Adrenal gland (tissue), 9 donors: ENCODE measurements at regions not wholly inside any gene's neighbourhood (a gene's known extent, or its start where the extent isn't known, plus 50 kb on each side); places are given as distances from the start of the nearest gene placed in this dataset.

Source experiments
- DNase-seq, 7 donors: peaks; one replicate each; pipeline ENCODE4 v3.0.0-alpha.2; 2019 to 2020
- H3K27ac ChIP-seq, 5 donors: fragments of 200-600 bp; sonication (generic) in 4 of 5; 1 replicate in 3 of 5; 2 replicates in 2 of 5; pipeline versions ENCODE4 v1.5.1 to v1.8.0; 2016 to 2020; ENCODE audit warnings: mild to moderate bottlenecking in 1 of 5
- H3K27me3 ChIP-seq: fragments of 200-600 bp; 2 replicates; pipeline ENCODE4 v1.8.0; 2021
- H3K36me3 ChIP-seq, 2 donors: fragments of 200-600 bp; replicated peaks in 1 of 2; 1 replicate in 1 of 2; 2 replicates in 1 of 2; pipeline versions ENCODE4 v1.5.1 to v1.8.0; 2018 to 2022
- H3K4me1 ChIP-seq, 2 donors: fragments of 200-600 bp; replicated peaks in 1 of 2; 1 replicate in 1 of 2; 2 replicates in 1 of 2; pipeline versions ENCODE4 v1.5.1 to v1.8.0; 2018 to 2021
- H3K4me3 ChIP-seq, 4 donors: fragments of 200-600 bp; sonication (generic) in 3 of 4; one replicate each; pipeline ENCODE4 v1.5.1; 2016 to 2018
- H3K9me3 ChIP-seq, 3 donors: fragments of 200-600 bp; sonication (generic) in 1 of 3; replicated peaks in 1 of 3; 1 replicate in 2 of 3; 2 replicates in 1 of 3; pipeline versions ENCODE4 v1.5.1 to v1.8.0; 2016 to 2021
- POLR2A ChIP-seq, 2 donors: fragments of 450-650 bp; IDR thresholded peaks; one replicate each; pipeline ENCODE4 v1.6.1; 2017; ENCODE audit warnings: antibody characterized with exemption in 2 of 2, mild to moderate bottlenecking in 2 of 2, moderate library complexity in 1 of 2
- WGBS, 4 donors: extraction: QIAGEN DNeasy Blood & Tissue Kit in 2 of 4; methylation state at CpG; one replicate each; pipeline versions ENCODE4 v1.1.5 to v1.1.7; 2013 to 2017; 5-methylcytosine and 5-hydroxymethylcytosine counted together
- intact Hi-C, 2 donors: fragments of 100-400 bp; cut with DNase I; formaldehyde crosslinking; loops; one replicate each; pipeline versions ENCODE4 v1.14.1 to v1.15.0; 2022 to 2023
- TF ChIP-seq, protein P1 (sequence below), 6 experiments: fragments of 450-650 bp in 4 of 6; fragments of 200-600 bp in 2 of 6; sonication (generic) in 1 of 6; IDR thresholded peaks; 1 replicate in 5 of 6; 2 replicates in 1 of 6; pipeline versions ENCODE4 v1.5.1 to v1.8.0; 2016 to 2021; ENCODE audit warnings: antibody characterized with exemption in 6 of 6, mild to moderate bottlenecking in 2 of 6, moderate library complexity in 1 of 6
- donor health status: healthy with polysubstance abuse.
- donor health status: Bipolar disorder and iron deficiency.
- donor health status: DM: yes; HTN: yes; CAD: no.
- donor health status: DM: no; HTN: no; CAD: no.
- donor health status: DM: no; HTN: no; CAD: no.

DNA sequence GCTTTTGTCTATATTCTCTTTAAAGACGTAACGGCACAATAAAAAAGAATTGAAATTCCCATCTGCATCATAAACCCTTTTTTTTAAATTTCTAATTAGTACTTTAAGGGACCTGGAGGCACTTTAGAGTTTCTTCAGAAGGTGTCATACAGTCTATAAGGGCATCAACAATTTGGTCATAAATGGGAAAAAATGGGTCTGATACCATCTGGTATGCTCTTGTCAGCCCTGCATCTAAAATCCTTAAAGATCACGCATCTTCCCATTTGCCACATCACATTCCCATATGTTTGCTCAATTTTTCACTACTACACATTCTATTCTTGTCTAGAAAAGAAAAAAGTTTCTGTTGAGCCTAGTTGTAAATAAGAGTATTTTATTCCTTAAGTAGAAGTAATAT, 53.8 kb downstream of the COX7C start:
- no peak for TF ChIP-seq POLR2A (IDR thresholded peaks at IDR 0.05)
- TF ChIP-seq, protein P1, sequence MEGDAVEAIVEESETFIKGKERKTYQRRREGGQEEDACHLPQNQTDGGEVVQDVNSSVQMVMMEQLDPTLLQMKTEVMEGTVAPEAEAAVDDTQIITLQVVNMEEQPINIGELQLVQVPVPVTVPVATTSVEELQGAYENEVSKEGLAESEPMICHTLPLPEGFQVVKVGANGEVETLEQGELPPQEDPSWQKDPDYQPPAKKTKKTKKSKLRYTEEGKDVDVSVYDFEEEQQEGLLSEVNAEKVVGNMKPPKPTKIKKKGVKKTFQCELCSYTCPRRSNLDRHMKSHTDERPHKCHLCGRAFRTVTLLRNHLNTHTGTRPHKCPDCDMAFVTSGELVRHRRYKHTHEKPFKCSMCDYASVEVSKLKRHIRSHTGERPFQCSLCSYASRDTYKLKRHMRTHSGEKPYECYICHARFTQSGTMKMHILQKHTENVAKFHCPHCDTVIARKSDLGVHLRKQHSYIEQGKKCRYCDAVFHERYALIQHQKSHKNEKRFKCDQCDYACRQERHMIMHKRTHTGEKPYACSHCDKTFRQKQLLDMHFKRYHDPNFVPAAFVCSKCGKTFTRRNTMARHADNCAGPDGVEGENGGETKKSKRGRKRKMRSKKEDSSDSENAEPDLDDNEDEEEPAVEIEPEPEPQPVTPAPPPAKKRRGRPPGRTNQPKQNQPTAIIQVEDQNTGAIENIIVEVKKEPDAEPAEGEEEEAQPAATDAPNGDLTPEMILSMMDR (IDR thresholded peaks at IDR 0.05), result no peak
- Histone ChIP-seq H3K4me3 (no peak overlapping the region), H3K36me3 (no peaks in the 10 kb centered on the region), H3K27ac (no peak overlapping the region), H3K27me3 (no peaks in the 10 kb centered on the region), H3K4me1 (no peaks in the 10 kb centered on the region), H3K9me3 (no peaks in the 10 kb centered on the region)
- DNase-seq, result no peak
- 88 to 97% (median 92%) methylated on average over 3 of the region's 3 CpGs for WGBS, 4 donors
- intact Hi-C loops, result no loop called here

DNA sequence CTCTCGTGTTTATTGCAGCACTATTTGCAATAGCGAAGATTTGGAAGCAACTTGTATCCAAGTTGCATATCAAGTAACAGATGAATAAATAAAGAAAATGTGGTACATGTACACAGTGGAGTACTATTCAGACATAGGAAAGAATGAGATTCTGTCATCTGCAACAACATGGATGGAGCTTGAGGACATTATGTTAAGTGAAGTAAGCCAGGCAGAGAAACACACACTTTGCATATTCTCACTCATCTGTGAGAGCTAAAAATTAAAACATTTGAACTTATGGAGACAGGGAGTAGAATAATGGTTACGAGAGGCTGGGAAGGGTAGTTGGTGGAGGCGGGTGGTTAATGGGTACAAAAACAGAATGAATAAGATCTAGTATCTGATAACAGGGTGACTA, 56.3 kb downstream of the COX7C start:
- Histone ChIP-seq H3K36me3 (no peaks in the 10 kb centered on the region), H3K27me3 (no peaks in the 10 kb centered on the region), H3K4me3 (no peak overlapping the region), H3K9me3 (no peaks in the 10 kb centered on the region), H3K4me1 (no peaks in the 10 kb centered on the region), H3K27ac (no peak overlapping the region)
- TF ChIP-seq, protein P1 (IDR thresholded peaks at IDR 0.05), result no peak
- TF ChIP-seq POLR2A (IDR thresholded peaks at IDR 0.05), result no peak
- WGBS, 4 donors, result 75 to 87% (median 84%) methylated on average over 4 of the region's 4 CpGs
- intact Hi-C loops, result no loop called here
- DNase-seq, result no peak

DNA sequence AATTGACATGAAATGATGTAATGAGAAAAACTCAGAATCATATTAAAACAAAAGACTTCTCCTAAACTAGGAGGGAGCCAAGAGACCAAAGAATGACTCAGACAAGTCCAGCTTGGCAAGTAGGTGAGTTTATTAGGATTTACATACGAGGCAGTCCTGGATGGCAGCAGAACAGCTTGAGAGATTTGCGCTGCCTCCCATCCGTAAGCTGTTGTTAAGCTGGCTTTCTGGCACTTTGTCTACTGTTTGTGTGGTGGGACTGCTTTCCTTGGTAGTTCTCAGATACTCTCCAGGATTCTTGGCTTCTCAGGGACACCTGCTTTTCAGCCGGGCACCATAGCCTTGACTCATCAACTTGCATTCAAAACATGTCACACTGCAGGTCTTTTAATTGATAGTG, 57.6 kb downstream of the COX7C start:
- no peak overlapping the region for H3K27ac ChIP-seq
- no peaks in the 10 kb centered on the region for H3K36me3 ChIP-seq
- no peak for DNase-seq
- H3K4me3 ChIP-seq, result no peak overlapping the region
- WGBS, 4 donors, result 57 to 68% (median 66%) methylated on average over 4 of the region's 4 CpGs
- H3K4me1 ChIP-seq, result no peaks in the 10 kb centered on the region
- no peaks in the 10 kb centered on the region for H3K27me3 ChIP-seq
- intact Hi-C loops, result no loop called here
- no peaks in the 10 kb centered on the region for H3K9me3 ChIP-seq
- TF ChIP-seq, protein P1 (IDR thresholded peaks at IDR 0.05), result no peak
- no peak for TF ChIP-seq POLR2A (IDR thresholded peaks at IDR 0.05)

DNA sequence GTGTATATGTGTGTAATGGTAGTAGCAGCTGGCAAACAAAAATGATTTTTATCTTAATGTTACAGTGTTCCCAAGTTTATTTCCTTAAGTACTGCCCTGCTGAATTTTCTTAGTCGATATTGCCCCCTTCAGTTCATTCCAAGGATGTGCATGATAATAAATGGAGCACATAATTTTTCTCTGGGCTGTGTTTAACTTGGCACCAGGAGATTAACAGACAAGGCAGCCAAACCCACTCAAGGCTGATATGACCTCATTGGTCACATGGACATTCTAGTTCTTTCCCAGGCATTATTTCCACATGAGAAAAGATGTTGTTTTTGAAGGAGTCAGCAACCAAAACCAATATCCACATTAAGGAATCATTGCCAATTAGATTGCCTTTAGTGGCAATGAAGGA, 61.8 kb downstream of the COX7C start:
- WGBS, 4 donors, result 0% methylated on average over 1 of the region's 1 CpG

More for the DNA sequence above, 61.8 kb downstream of the COX7C start:
- TF ChIP-seq, protein P1 (IDR thresholded peaks at IDR 0.05), result peak; percentile 50 to 68 (median 62)
- TF ChIP-seq POLR2A (IDR thresholded peaks at IDR 0.05), result no peak
- Histone ChIP-seq H3K27ac (no peak overlapping the region), H3K4me1 (no peaks in the 10 kb centered on the region), H3K27me3 (no peaks in the 10 kb centered on the region), H3K9me3 (no peaks in the 10 kb centered on the region), H3K4me3 (no peak overlapping the region), H3K36me3 (no peaks in the 10 kb centered on the region)
- peak in 6 of 7 donors; percentile 23 to 53 (median 36) for DNase-seq
- intact Hi-C loops, result no loop called here
